WTC11 (cell line): ENCODE measurements at regions not wholly inside any gene's neighbourhood (a gene's known extent, or its start where the extent isn't known, plus 50 kb on each side); places are given as distances from the start of the nearest gene placed in this dataset.

Experiments
- ATAC-seq: fragments of 200-7000 bp; cut with Tn5 transposase; 2 replicates; pipeline ENCODE4 v1.10.0; 2021; ENCODE audit warnings: mild to moderate bottlenecking, moderate library complexity
- CTCF ChIA-PET: fragments of 300-600 bp; sonication (Branson Sonifier 250); formaldehyde crosslinking; loops from one replicate; lab custom pipeline; 2021; ENCODE audit warnings: antibody characterized with exemption; lab: Charles Lee
- POLR2A ChIA-PET: fragments of 350-600 bp; sonication (Branson Sonifier 250); formaldehyde crosslinking; loops from one replicate; lab custom pipeline; 2021; ENCODE audit warnings: antibody characterized with exemption; lab: Charles Lee
- DNase-seq: peaks from one replicate; pipeline ENCODE4 v3.0.0; 2021; ENCODE audit warnings: low spot score
- H3K27ac Mint-ChIP-seq: 2 replicates; pipeline ENCODE4 v1.8.0; 2021; ENCODE audit warnings: mixed read lengths
- H3K27me3 Mint-ChIP-seq: 2 replicates; pipeline ENCODE4 v1.8.0; 2021; ENCODE audit warnings: low read depth, mild to moderate bottlenecking, moderate library complexity, mixed read lengths
- H3K36me3 Mint-ChIP-seq: 2 replicates; pipeline ENCODE4 v1.8.0; 2021; ENCODE audit warnings: mixed read lengths
- H3K4me1 Mint-ChIP-seq: 2 replicates; pipeline ENCODE4 v1.8.0; 2022; ENCODE audit warnings: mixed read lengths
- H3K4me3 Mint-ChIP-seq: 2 replicates; pipeline ENCODE4 v1.8.0; 2021; ENCODE audit warnings: mild to moderate bottlenecking, moderate library complexity, mixed read lengths
- H3K9me3 Mint-ChIP-seq: 2 replicates; pipeline ENCODE4 v1.8.0; 2021; ENCODE audit warnings: mixed read lengths
- ATF2 ChIP-seq: sonication (generic); formaldehyde crosslinking; IDR thresholded peaks from 2 replicates; pipeline ENCODE4 v1.8.1; 2022; ENCODE audit warnings: low read depth, missing genetic modification reagents, borderline replicate concordance
- ATF3 ChIP-seq: sonication (generic); formaldehyde crosslinking; conservative IDR thresholded peaks from 2 replicates; pipeline ENCODE4 v1.8.1; 2022; ENCODE audit warnings: mild to moderate bottlenecking, missing genetic modification reagents
- CBFB ChIP-seq: sonication (generic); formaldehyde crosslinking; IDR thresholded peaks from 2 replicates; pipeline ENCODE4 v1.8.1; 2022; ENCODE audit warnings: mild to moderate bottlenecking, low read depth, missing genetic modification reagents
- E2F4 ChIP-seq: sonication (generic); formaldehyde crosslinking; IDR thresholded peaks from 2 replicates; pipeline ENCODE4 v1.8.1; 2022; ENCODE audit warnings: low read depth, mild to moderate bottlenecking, moderate library complexity, missing genetic modification reagents, borderline replicate concordance
- E2F5 ChIP-seq: sonication (generic); formaldehyde crosslinking; IDR thresholded peaks from 2 replicates; pipeline ENCODE4 v1.8.1; 2022; ENCODE audit warnings: mild to moderate bottlenecking, moderate library complexity, missing genetic modification reagents
- ERG ChIP-seq: fragments of 250-450 bp; sonication (Bioruptor Pico); IDR thresholded peaks from 2 replicates; pipeline ENCODE4 v1.8.0; 2021; ENCODE audit warnings: mild to moderate bottlenecking
- FOXJ3 ChIP-seq: sonication (generic); formaldehyde crosslinking; IDR thresholded peaks from 2 replicates; pipeline ENCODE4 v1.9.0; 2021; ENCODE audit warnings: missing genetic modification reagents, mild to moderate bottlenecking, borderline replicate concordance
- FOXP4 ChIP-seq: sonication (generic); formaldehyde crosslinking; IDR thresholded peaks from 2 replicates; pipeline ENCODE4 v1.8.0; 2022; ENCODE audit warnings: mild to moderate bottlenecking, missing genetic modification reagents
- IRF2 ChIP-seq: sonication (generic); formaldehyde crosslinking; IDR thresholded peaks from 2 replicates; pipeline ENCODE4 v1.8.0; 2022; ENCODE audit warnings: low read depth, missing genetic modification reagents, borderline replicate concordance
- JAZF1 ChIP-seq: fragments of 250-450 bp; sonication (Bioruptor Pico); IDR thresholded peaks from 2 replicates; pipeline ENCODE4 v1.9.0; 2021; ENCODE audit warnings: moderate library complexity, mild to moderate bottlenecking, inconsistent platforms
- JUN ChIP-seq: sonication (generic); formaldehyde crosslinking; IDR thresholded peaks from 2 replicates; pipeline ENCODE4 v1.8.0; 2023; ENCODE audit warnings: mild to moderate bottlenecking, missing genetic modification reagents
- MYBL2 ChIP-seq: sonication (generic); formaldehyde crosslinking; IDR thresholded peaks from 2 replicates; pipeline ENCODE4 v1.8.1; 2023; ENCODE audit warnings: mild to moderate bottlenecking, moderate library complexity, missing genetic modification reagents
- NR1H2 ChIP-seq: sonication (generic); formaldehyde crosslinking; IDR thresholded peaks from 2 replicates; pipeline ENCODE4 v1.9.0; 2021; ENCODE audit warnings: mild to moderate bottlenecking, moderate library complexity, missing genetic modification reagents
- NR2C2 ChIP-seq: sonication (generic); formaldehyde crosslinking; IDR thresholded peaks from 2 replicates; pipeline ENCODE4 v1.8.0; 2022; ENCODE audit warnings: mild to moderate bottlenecking, missing genetic modification reagents
- PREB ChIP-seq: sonication (generic); formaldehyde crosslinking; IDR thresholded peaks from 2 replicates; pipeline ENCODE4 v1.8.1; 2022; ENCODE audit warnings: mild to moderate bottlenecking, missing genetic modification reagents, moderate library complexity, borderline replicate concordance
- RELA ChIP-seq: sonication (generic); formaldehyde crosslinking; IDR thresholded peaks from 2 replicates; pipeline ENCODE4 v1.8.1; 2022; ENCODE audit warnings: missing genetic modification reagents, mild to moderate bottlenecking, borderline replicate concordance
- SOX15 ChIP-seq: fragments of 250-450 bp; sonication (Bioruptor Pico); IDR thresholded peaks from 2 replicates; pipeline ENCODE4 v1.9.0; 2021; ENCODE audit warnings: mild to moderate bottlenecking
- USF2 ChIP-seq: sonication (generic); formaldehyde crosslinking; IDR thresholded peaks from 2 replicates; pipeline ENCODE4 v1.8.1; 2023; ENCODE audit warnings: mild to moderate bottlenecking, missing genetic modification reagents, moderate library complexity
- ZBTB21 ChIP-seq: sonication (generic); formaldehyde crosslinking; IDR thresholded peaks from 2 replicates; pipeline ENCODE4 v1.8.1; 2023; ENCODE audit warnings: mild to moderate bottlenecking, missing genetic modification reagents, borderline replicate concordance
- ZBTB43 ChIP-seq: sonication (generic); formaldehyde crosslinking; IDR thresholded peaks from 2 replicates; pipeline ENCODE4 v1.8.1; 2023; ENCODE audit warnings: mild to moderate bottlenecking, missing genetic modification reagents
- ZNF232 ChIP-seq: sonication (generic); formaldehyde crosslinking; IDR thresholded peaks from 2 replicates; pipeline ENCODE4 v1.8.0; 2022; ENCODE audit warnings: mild to moderate bottlenecking, missing genetic modification reagents
- ZNF263 ChIP-seq: sonication (generic); formaldehyde crosslinking; IDR thresholded peaks from 2 replicates; pipeline ENCODE4 v1.8.1; 2022; ENCODE audit warnings: low read depth, mild to moderate bottlenecking, moderate library complexity, missing genetic modification reagents
- ZNF416 ChIP-seq: fragments of 250-450 bp; sonication (Bioruptor Pico); IDR thresholded peaks from 2 replicates; pipeline ENCODE4 v1.9.0; 2021; ENCODE audit warnings: mild to moderate bottlenecking, inconsistent platforms
- ZNF512 ChIP-seq: sonication (generic); formaldehyde crosslinking; IDR thresholded peaks from 2 replicates; pipeline ENCODE4 v1.8.1; 2022; ENCODE audit warnings: missing genetic modification reagents, borderline replicate concordance

- TF ChIP-seq ERG (CRISPR knock-in tag) (no peak), IRF2 (CRISPR knock-in tag) (no peak), ZBTB21 (CRISPR knock-in tag) (no peak), CBFB (CRISPR knock-in tag) (no peak), ZNF232 (CRISPR knock-in tag) (no peak), ATF3 (CRISPR knock-in tag) (no peak), PREB (no peak)
- TF ChIP-seq, all 79 proteins: peak for 0
Observed at GRCh38 chrX:5054852-5055251, 1173.8 kb downstream of the NLGN4X start (continued).

- Mint-ChIP-seq H3K27ac (no peak overlapping the region), H3K27me3 (no peaks in the 10 kb centered on the region), H3K36me3 (peaks cover 2% of the 10 kb centered on the region; the same call in 1 of the 2 replicates), H3K4me3 (no peak overlapping the region), H3K4me1 (peaks cover 3% of the 10 kb centered on the region)
- ChIA-PET POLR2A (interaction anchor here (0.9 kb wide), 1 partner anchor 352 kb away, joined by 3 read pairs; no protein-coding TSS in a partner anchor), CTCF (no interaction called here)
- no peak for DNase-seq
- no peak for ATAC-seq
- TF ChIP-seq FOXJ3 (CRISPR knock-in tag), result no peak
- no peak for TF ChIP-seq E2F5
- no peak for TF ChIP-seq ZNF416 (CRISPR knock-in tag)
- TF ChIP-seq ATF2 (CRISPR knock-in tag), result no peak
- TF ChIP-seq ZNF512 (CRISPR knock-in tag), result no peak
- no peak for TF ChIP-seq ZBTB43 (CRISPR knock-in tag)
- no peak for TF ChIP-seq NR2C2 (CRISPR knock-in tag)
- no peak for TF ChIP-seq SOX15
- TF ChIP-seq ZNF263, result no peak
- TF ChIP-seq FOXP4 (CRISPR knock-in tag), result no peak
- no peak for TF ChIP-seq JUN
- no peak for TF ChIP-seq JAZF1
- TF ChIP-seq RELA (CRISPR knock-in tag), result no peak
- no peak for TF ChIP-seq IRF2 (CRISPR knock-in tag)
- no peak for TF ChIP-seq MYBL2 (CRISPR knock-in tag)
- TF ChIP-seq NR1H2, result no peak
- TF ChIP-seq USF2, result no peak
- TF ChIP-seq E2F4, result no peak
- TF ChIP-seq, all 79 proteins: peak for 0
- H3K9me3 Mint-ChIP-seq, result no peaks in the 10 kb centered on the region
Observed at GRCh38 chrX:5051831-5052491, 1176.7 kb downstream of the NLGN4X start.
